ENCODE measurements at regions not wholly inside any gene's neighbourhood (a gene's known extent, or its start where the extent isn't known, plus 50 kb on each side); places are given as distances from the start of the nearest gene placed in this dataset.
"Not testable (repeated sequence)": the region's sequence is repeated elsewhere in the genome, so short reads cannot be mapped to it uniquely, and the experiment has no call there.

DNA sequence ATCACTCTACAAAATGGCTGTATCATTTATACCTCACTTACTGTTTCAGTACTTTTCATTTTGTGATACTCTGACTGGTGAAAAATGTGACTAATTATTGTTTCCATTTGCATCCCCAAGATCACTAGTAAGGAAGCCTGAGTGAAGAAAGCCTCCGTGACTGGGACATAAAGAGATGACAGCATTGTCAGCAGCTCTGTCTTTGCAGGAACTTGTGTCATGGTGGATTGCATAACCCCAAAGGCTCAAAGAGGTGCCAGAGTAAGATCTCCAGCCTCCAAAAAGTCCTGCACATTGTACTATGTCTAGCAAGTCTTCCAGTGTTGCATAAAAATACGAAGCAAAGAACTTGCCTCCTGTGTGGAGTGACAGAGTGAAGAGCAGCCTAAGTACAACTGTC is 187.5 kb upstream of the CRIM1 start:
- Histone ChIP-seq H3K4me3 (ENCODE audit: insufficient read depth, low read depth, low read length) (no peak overlapping the region), H3K27ac (ENCODE audit: low read depth, low read length) (no peak overlapping the region), H4K20me1 (ENCODE audit: insufficient read depth, low read length) (no peaks in the 10 kb centered on the region), H3K27me3 (ENCODE audit: insufficient read depth, low read length) (no peaks in the 10 kb centered on the region), H3K4me1 (ENCODE audit: insufficient read depth, low read length) (no peaks in the 10 kb centered on the region), H3K4me2 (ENCODE audit: low read length) (no peak overlapping the region), H3K9ac (ENCODE audit: low read length) (no peak overlapping the region), H3K79me2 (ENCODE audit: insufficient read depth, low read length) (no peaks in the 10 kb centered on the region), H2AFZ (ENCODE audit: low read depth, low read length) (no peak overlapping the region), H3K9me3 (ENCODE audit: insufficient read depth, low read depth, low read length) (no peaks in the 10 kb centered on the region), H3K36me3 (ENCODE audit: insufficient read depth, low read length) (no peaks in the 10 kb centered on the region)
- FAIRE-seq (no peak), DNase-seq (ENCODE audit: low read depth) (no peak)
- Mint-ChIP-seq H3K27me3 (ENCODE audit: low read depth, unreplicated experiment) (peaks cover 3% of the 10 kb centered on the region), H3K4me1 (ENCODE audit: low read depth, unreplicated experiment) (no peaks in the 10 kb centered on the region), H3K36me3 (ENCODE audit: low read depth, unreplicated experiment) (no peaks in the 10 kb centered on the region), H3K9me3 (ENCODE audit: unreplicated experiment) (no peaks in the 10 kb centered on the region), H3K27ac (ENCODE audit: unreplicated experiment) (no peak overlapping the region), H3K4me3 (ENCODE audit: unreplicated experiment) (no peak overlapping the region)
- TF ChIP-seq, protein P1, sequence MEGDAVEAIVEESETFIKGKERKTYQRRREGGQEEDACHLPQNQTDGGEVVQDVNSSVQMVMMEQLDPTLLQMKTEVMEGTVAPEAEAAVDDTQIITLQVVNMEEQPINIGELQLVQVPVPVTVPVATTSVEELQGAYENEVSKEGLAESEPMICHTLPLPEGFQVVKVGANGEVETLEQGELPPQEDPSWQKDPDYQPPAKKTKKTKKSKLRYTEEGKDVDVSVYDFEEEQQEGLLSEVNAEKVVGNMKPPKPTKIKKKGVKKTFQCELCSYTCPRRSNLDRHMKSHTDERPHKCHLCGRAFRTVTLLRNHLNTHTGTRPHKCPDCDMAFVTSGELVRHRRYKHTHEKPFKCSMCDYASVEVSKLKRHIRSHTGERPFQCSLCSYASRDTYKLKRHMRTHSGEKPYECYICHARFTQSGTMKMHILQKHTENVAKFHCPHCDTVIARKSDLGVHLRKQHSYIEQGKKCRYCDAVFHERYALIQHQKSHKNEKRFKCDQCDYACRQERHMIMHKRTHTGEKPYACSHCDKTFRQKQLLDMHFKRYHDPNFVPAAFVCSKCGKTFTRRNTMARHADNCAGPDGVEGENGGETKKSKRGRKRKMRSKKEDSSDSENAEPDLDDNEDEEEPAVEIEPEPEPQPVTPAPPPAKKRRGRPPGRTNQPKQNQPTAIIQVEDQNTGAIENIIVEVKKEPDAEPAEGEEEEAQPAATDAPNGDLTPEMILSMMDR (IDR thresholded peaks at IDR 0.05; ENCODE audit: insufficient read depth, low read depth, low read length) = no peak
- TF ChIP-seq EZH2 (IDR thresholded peaks at IDR 0.05; ENCODE audit: insufficient read depth, low read length) = no peak

DNA sequence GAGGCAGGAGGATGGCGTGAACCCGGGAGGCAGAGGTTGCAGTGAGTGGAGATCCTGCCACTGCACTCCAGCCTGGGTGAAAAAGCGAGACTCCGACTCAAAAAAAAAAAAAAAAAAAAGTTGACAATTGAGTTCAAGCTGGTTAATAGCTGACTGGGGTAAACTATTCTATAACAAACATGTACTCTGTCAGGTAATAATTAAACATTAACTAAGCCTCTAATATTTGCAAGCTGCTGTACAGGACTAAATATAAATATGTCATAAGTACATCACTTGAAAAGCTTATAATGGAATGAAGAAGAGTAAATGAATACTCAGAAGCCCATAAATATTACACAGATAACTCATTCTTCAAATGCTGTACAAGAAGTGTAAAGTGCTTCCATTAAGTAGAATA is 190.4 kb upstream of the CRIM1 start:
- H3K4me2 ChIP-seq (ENCODE audit: low read length) = no peak overlapping the region
- H4K20me1 ChIP-seq (ENCODE audit: insufficient read depth, low read length) = no peaks in the 10 kb centered on the region
- Mint-ChIP-seq H3K4me3 (ENCODE audit: unreplicated experiment) (no peak overlapping the region), H3K27ac (ENCODE audit: unreplicated experiment) (no peak overlapping the region), H3K4me1 (ENCODE audit: low read depth, unreplicated experiment) (peaks cover 5% of the 10 kb centered on the region), H3K27me3 (ENCODE audit: low read depth, unreplicated experiment) (no peaks in the 10 kb centered on the region), H3K36me3 (ENCODE audit: low read depth, unreplicated experiment) (no peaks in the 10 kb centered on the region), H3K9me3 (ENCODE audit: unreplicated experiment) (no peaks in the 10 kb centered on the region)
- no peak for TF ChIP-seq EZH2 (IDR thresholded peaks at IDR 0.05; ENCODE audit: insufficient read depth, low read length)
- TF ChIP-seq, protein P1 (IDR thresholded peaks at IDR 0.05; ENCODE audit: insufficient read depth, low read depth, low read length) = no peak
- no peaks in the 10 kb centered on the region for H3K9me3 ChIP-seq (ENCODE audit: insufficient read depth, low read depth, low read length)
- no peak overlapping the region for H2AFZ ChIP-seq (ENCODE audit: low read depth, low read length)
- FAIRE-seq (no peak), DNase-seq (ENCODE audit: low read depth) (no peak)
- H3K4me3 ChIP-seq (ENCODE audit: insufficient read depth, low read depth, low read length) = no peak overlapping the region
- H3K4me1 ChIP-seq (ENCODE audit: insufficient read depth, low read length) = no peaks in the 10 kb centered on the region
- no peak overlapping the region for H3K9ac ChIP-seq (ENCODE audit: low read length)
- no peaks in the 10 kb centered on the region for H3K27me3 ChIP-seq (ENCODE audit: insufficient read depth, low read length)
- H3K79me2 ChIP-seq (ENCODE audit: insufficient read depth, low read length) = no peaks in the 10 kb centered on the region
- H3K36me3 ChIP-seq (ENCODE audit: insufficient read depth, low read length) = no peaks in the 10 kb centered on the region
- no peak overlapping the region for H3K27ac ChIP-seq (ENCODE audit: low read depth, low read length)

DNA sequence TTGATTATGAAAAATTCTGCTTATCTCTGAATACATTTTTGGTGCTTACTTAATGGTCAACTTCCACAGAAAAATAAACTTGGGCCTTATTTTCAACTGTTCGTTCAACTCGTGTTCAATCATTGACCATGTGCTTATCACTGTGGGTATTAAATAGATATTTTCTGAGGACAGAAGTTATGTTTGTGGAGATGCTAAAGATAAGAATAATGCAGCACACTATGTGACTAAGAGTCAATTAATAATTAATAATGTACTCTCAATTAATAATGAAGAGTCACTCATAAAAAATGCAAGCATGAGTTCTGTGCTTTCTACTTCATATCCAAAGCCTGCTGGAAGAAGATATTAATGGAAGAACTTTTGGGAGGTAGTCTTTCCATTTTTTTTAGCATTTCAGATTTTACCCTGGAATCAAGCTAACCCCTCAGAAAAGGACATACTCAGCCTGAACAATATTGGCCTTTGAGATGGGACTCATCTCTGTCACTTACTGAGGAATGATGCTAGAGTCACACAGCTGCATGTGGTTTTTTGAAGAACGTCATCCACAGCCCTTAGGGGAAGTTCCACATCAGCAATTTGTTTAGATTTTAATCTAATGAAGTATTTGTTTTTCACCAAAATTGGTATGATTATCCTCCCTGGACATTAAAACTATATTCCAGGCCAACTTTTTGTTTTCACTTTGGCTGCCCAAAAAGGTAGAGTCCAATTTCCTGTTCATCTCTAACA is 191.9 kb upstream of the CRIM1 start:
- no peak overlapping the region for H3K4me2 ChIP-seq (ENCODE audit: low read length)
- Mint-ChIP-seq H3K36me3 (ENCODE audit: low read depth, unreplicated experiment) (no peaks in the 10 kb centered on the region), H3K27me3 (ENCODE audit: low read depth, unreplicated experiment) (no peaks in the 10 kb centered on the region), H3K4me1 (ENCODE audit: low read depth, unreplicated experiment) (peaks cover 5% of the 10 kb centered on the region), H3K9me3 (ENCODE audit: unreplicated experiment) (no peaks in the 10 kb centered on the region), H3K27ac (ENCODE audit: unreplicated experiment) (no peak overlapping the region), H3K4me3 (ENCODE audit: unreplicated experiment) (no peak overlapping the region)
- no peak for TF ChIP-seq EZH2 (IDR thresholded peaks at IDR 0.05; ENCODE audit: insufficient read depth, low read length)
- TF ChIP-seq, protein P1 (IDR thresholded peaks at IDR 0.05; ENCODE audit: insufficient read depth, low read depth, low read length) = no peak
- no peak for DNase-seq (ENCODE audit: low read depth)
- H3K9ac ChIP-seq (ENCODE audit: low read length) = no peak overlapping the region
- H4K20me1 ChIP-seq (ENCODE audit: insufficient read depth, low read length) = no peaks in the 10 kb centered on the region
- no peaks in the 10 kb centered on the region for H3K9me3 ChIP-seq (ENCODE audit: insufficient read depth, low read depth, low read length)
- H3K79me2 ChIP-seq (ENCODE audit: insufficient read depth, low read length) = no peaks in the 10 kb centered on the region
- no peaks in the 10 kb centered on the region for H3K36me3 ChIP-seq (ENCODE audit: insufficient read depth, low read length)
- no peak overlapping the region for H3K4me3 ChIP-seq (ENCODE audit: insufficient read depth, low read depth, low read length)
- FAIRE-seq = no peak
- no peak overlapping the region for H2AFZ ChIP-seq (ENCODE audit: low read depth, low read length)
- H3K27ac ChIP-seq (ENCODE audit: low read depth, low read length) = no peak overlapping the region
- H3K27me3 ChIP-seq (ENCODE audit: insufficient read depth, low read length) = no peaks in the 10 kb centered on the region
- no peaks in the 10 kb centered on the region for H3K4me1 ChIP-seq (ENCODE audit: insufficient read depth, low read length)

DNA sequence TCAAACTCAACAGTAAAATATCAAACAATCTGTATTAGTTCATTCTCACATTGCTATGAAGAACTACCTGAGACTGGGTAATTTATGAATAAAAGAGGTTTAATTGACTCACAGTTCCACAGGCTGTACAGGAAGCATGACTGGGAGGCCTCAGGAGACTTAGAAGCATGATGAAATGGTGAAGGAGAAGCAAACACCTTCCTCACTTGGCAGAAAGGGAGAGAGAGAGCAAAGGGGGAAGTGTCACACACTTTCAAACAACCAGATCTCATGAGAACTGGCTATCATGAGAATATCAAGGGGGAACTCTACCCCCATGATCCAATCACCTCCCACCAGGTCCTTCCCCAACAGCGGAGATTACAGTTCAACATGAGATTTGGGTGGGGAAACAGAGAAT is 198.5 kb upstream of the CRIM1 start:
- not testable (repeated sequence) for H3K9me3 Mint-ChIP-seq (ENCODE audit: unreplicated experiment); H2AFZ ChIP-seq (ENCODE audit: low read depth, low read length); H3K9me3 ChIP-seq (ENCODE audit: insufficient read depth, low read depth, low read length); H3K4me1 Mint-ChIP-seq (ENCODE audit: low read depth, unreplicated experiment); H3K79me2 ChIP-seq (ENCODE audit: insufficient read depth, low read length); H3K27ac Mint-ChIP-seq (ENCODE audit: unreplicated experiment); H3K36me3 ChIP-seq (ENCODE audit: insufficient read depth, low read length); H4K20me1 ChIP-seq (ENCODE audit: insufficient read depth, low read length); H3K4me2 ChIP-seq (ENCODE audit: low read length); H3K36me3 Mint-ChIP-seq (ENCODE audit: low read depth, unreplicated experiment); H3K27me3 ChIP-seq (ENCODE audit: insufficient read depth, low read length); DNase-seq (ENCODE audit: low read depth); H3K27ac ChIP-seq (ENCODE audit: low read depth, low read length); H3K4me3 Mint-ChIP-seq (ENCODE audit: unreplicated experiment); H3K4me3 ChIP-seq (ENCODE audit: insufficient read depth, low read depth, low read length); H3K9ac ChIP-seq (ENCODE audit: low read length); FAIRE-seq; H3K27me3 Mint-ChIP-seq (ENCODE audit: low read depth, unreplicated experiment); H3K4me1 ChIP-seq (ENCODE audit: insufficient read depth, low read length)
